ENCODE measurements at regions not wholly inside any gene's neighbourhood (a gene's known extent, or its start where the extent isn't known, plus 50 kb on each side); places are given as distances from the start of the nearest gene placed in this dataset.

GRCh38 chr6:112401083-112401482 is 54.0 kb downstream of the RFPL4B start:
- intact Hi-C loops (cut with micrococcal nuclease) = no loop called here
- Mint-ChIP-seq H3K4me3 (no peak overlapping the region), H3K9me3 (peaks cover 7% of the 10 kb centered on the region), H3K27me3 (peaks cover 2% of the 10 kb centered on the region), H3K36me3 (ENCODE audit: low read depth) (no peaks in the 10 kb centered on the region), H3K27ac (no peak overlapping the region), H3K4me1 (no peaks in the 10 kb centered on the region)
- no peak for DNase-seq
- no peak for TF ChIP-seq CTCF (IDR thresholded peaks at IDR 0.05)
- POLR2A ChIA-PET = no interaction called here
- CTCF ChIA-PET = no interaction called here
- no peak for ATAC-seq (ENCODE audit: low read depth)

- POLR2A ChIA-PET = no interaction called here
- ATAC-seq (ENCODE audit: low read depth) (no peak), DNase-seq (no peak)
- no peaks in the 10 kb centered on the region for H3K36me3 Mint-ChIP-seq (ENCODE audit: low read depth)
- CTCF ChIA-PET = no interaction called here
- no peaks in the 10 kb centered on the region for H3K9me3 Mint-ChIP-seq
- intact Hi-C loops (cut with micrococcal nuclease) = no loop called here
- H3K27me3 Mint-ChIP-seq = peaks cover 2% of the 10 kb centered on the region
- H3K4me1 Mint-ChIP-seq = no peaks in the 10 kb centered on the region
- no peak for TF ChIP-seq CTCF (IDR thresholded peaks at IDR 0.05)
- H3K4me3 Mint-ChIP-seq = no peak overlapping the region
- H3K27ac Mint-ChIP-seq = no peak overlapping the region
Observed at GRCh38 chr6:112407101-112407590, 60.0 kb downstream of the RFPL4B start.

GRCh38 chr6:112408522-112408921 is 61.4 kb downstream of the RFPL4B start:
- DNase-seq = no peak

DNA sequence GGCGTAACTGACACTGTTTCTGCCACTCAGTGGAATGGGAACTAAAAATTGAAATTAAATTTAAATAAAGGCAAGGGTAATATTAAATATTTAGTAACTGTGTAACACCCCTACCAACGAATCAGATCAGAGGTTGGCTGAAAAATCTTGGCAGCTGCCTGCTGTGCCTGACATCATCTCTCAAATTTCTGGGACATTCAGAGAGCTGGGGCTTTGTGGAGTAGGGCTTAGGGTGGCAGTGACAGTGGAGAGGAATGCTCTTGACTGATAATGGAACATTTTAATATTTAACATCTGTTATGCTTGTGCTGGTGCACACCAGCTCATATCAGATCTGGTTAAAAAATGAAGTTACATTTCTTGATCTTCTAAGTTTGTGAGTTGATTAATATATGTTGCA is 62.2 kb downstream of the RFPL4B start:
- H3K27me3 Mint-ChIP-seq = peaks cover 2% of the 10 kb centered on the region
- POLR2A ChIA-PET = no interaction called here
- H3K4me3 Mint-ChIP-seq = no peak overlapping the region
- intact Hi-C loops (cut with micrococcal nuclease) = no loop called here
- no peaks in the 10 kb centered on the region for H3K36me3 Mint-ChIP-seq (ENCODE audit: low read depth)
- no peak for TF ChIP-seq CTCF (IDR thresholded peaks at IDR 0.05)
- ATAC-seq (ENCODE audit: low read depth) (no peak), DNase-seq (no peak)
- H3K4me1 Mint-ChIP-seq = no peaks in the 10 kb centered on the region
- H3K9me3 Mint-ChIP-seq = no peaks in the 10 kb centered on the region
- no peak overlapping the region for H3K27ac Mint-ChIP-seq
- CTCF ChIA-PET = no interaction called here

More at GRCh38 chr6:112408522-112408921, 61.4 kb downstream of the RFPL4B start:
- H3K27ac Mint-ChIP-seq = no peak overlapping the region
- ChIA-PET CTCF (no interaction called here), POLR2A (no interaction called here)
- no peak for TF ChIP-seq CTCF (IDR thresholded peaks at IDR 0.05)
- no peaks in the 10 kb centered on the region for H3K9me3 Mint-ChIP-seq
- no peak overlapping the region for H3K4me3 Mint-ChIP-seq
- peaks cover 2% of the 10 kb centered on the region for H3K27me3 Mint-ChIP-seq
- no peaks in the 10 kb centered on the region for H3K36me3 Mint-ChIP-seq (ENCODE audit: low read depth)
- intact Hi-C loops (cut with micrococcal nuclease) = no loop called here
- H3K4me1 Mint-ChIP-seq = no peaks in the 10 kb centered on the region
- no peak for ATAC-seq (ENCODE audit: low read depth)

DNA sequence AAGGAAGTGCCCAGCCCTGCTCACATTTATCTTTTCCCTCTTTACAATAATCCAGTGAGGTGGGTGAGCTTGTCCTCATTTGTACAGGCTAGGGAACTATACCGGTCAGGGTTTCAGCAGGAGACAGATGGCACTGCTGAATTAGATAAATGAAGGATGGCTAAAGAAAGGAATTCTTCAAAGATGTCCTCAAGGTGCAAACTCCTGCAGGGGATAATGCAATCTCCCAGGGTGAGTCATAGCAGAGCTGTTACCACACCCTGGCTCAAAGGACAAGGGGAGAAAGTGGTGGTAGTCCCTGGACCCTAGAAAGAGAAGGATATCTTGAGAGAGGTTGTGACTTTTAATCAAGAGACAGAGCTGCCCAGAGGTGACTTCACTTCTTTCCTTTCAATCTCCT is 66.7 kb downstream of the RFPL4B start:
- ChIA-PET CTCF (no interaction called here), POLR2A (no interaction called here)
- DNase-seq (no peak), ATAC-seq (ENCODE audit: low read depth) (no peak)
- H3K36me3 Mint-ChIP-seq (ENCODE audit: low read depth) = no peaks in the 10 kb centered on the region
- intact Hi-C loops (cut with micrococcal nuclease) = no loop called here
- no peak overlapping the region for H3K27ac Mint-ChIP-seq
- TF ChIP-seq CTCF (IDR thresholded peaks at IDR 0.05) = no peak
- no peak overlapping the region for H3K4me3 Mint-ChIP-seq
- H3K4me1 Mint-ChIP-seq = no peaks in the 10 kb centered on the region
- no peaks in the 10 kb centered on the region for H3K27me3 Mint-ChIP-seq
- H3K9me3 Mint-ChIP-seq = no peaks in the 10 kb centered on the region
